ENCODE measurements at regions not wholly inside any gene's neighbourhood (a gene's known extent, or its start where the extent isn't known, plus 50 kb on each side); places are given as distances from the start of the nearest gene placed in this dataset.

DNA sequence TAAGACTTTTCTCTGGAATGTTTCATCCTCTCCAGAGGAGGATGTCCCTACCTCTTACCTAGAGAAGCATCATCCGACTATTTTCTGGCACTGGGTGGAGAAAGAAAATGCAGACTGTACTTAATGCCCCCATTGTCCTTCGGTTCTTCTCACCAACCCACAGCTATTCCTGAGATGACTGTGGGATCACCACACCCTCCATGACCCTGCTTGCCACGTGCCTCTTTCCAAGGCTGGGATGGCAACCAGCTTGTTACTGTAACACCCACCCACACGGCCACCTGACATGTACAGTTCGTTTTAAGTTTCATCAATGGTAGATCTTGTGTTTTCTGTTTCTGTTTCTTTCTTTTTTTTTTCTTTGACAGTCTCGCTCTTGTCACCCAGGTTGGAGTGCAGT, 365.2 kb downstream of the FBXO15 start:
- DNase-seq = no peak

DNA sequence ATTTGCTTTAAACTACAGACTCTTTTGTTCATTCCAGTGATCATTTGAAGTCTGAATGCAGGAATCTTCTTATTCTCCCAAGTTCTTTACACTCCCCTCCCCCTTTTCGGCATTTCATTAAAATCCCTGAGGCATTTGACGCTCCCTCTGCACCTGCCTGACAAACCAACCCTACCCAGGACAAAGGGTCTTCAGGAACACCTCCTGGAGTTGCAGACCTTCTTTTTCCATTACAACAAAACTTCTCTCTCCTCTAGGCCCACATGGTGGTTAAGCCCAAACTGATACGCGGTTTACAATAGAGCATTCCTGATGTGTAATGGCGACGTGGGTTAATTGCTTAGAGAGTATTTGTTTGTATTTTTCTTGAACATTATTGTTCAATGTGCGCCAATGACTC, 367.4 kb downstream of the FBXO15 start:
- DNase-seq = no peak

DNA sequence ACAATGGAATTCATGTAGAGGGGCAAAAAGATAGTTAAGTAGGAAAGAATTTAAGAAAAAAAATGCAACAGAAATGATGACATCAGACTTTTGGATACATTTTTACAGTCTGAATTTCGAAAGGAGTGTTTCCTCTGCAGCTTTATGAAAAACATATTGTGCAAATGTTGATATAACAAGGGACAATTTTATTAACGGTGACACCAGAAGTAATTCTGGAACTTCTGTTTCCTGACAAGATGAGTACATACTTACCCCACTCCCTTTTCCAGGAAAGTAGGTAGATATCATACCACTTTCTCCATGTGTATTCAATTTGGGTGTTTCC, 369.6 kb downstream of the FBXO15 start:
- DNase-seq = no peak

DNA sequence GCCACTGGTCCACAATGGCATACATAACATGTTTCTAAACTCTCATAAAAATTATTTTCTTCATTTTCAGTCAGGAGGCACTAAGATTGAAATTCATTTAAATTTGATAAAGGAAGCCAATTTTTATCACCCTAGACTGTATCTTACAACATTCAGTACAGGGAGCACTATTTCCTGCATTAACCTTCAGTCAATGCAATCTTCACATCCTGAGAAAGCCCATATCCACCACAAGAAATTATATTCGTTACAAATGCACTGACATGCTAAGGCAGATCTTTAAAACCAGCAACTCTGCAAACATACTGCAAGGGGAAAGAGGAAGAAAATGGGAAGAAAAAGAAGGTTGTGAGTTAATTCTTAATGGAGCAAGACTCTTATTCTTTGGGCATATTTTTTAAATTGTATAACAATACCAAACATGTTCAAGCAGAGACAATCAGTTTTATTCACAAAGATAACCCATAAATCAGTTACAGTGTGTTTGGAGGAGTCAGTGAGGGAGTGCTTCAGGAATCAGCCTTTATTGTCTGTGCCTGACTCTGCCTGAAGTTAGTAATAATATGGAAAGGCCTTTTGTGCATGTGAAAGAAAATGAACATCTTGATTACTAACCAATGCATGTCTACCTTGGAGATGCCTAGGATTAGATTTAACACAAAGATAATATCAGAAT, 370.1 kb downstream of the FBXO15 start:
- DNase-seq = no peak

DNA sequence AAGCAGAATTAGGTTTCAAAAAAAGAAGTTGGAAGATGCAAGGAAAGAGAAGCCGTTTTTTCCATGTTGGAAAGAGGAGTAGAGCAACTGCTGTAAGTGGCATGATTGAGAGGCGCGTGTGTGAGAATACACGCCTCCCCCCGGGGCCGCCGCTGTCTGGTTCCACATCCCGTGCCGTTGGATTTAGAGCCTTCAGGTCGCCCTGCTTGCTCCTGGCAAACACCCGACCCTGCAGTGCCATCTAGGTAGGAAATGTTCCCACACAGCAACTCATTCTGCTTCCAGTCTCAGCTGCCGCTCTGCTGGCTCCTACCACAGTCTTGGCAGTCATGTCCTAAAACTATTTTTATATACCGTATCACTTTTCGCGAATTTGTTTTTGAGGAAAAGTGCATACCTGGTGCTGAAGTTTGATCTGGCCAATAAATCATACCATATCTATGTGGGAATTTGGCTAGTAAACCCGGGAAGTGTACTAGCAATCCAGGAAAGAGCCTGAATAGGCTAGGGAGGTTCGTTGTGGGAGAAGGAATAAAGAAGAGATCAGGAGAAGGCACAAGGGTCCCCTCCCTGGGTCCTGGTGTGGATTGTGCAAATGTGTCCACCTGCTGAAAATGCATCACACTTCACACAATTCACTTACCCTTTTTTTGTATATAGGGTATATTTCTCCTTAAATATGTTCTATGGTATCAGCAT, 372.7 kb downstream of the FBXO15 start:
- DNase-seq = no peak

DNA sequence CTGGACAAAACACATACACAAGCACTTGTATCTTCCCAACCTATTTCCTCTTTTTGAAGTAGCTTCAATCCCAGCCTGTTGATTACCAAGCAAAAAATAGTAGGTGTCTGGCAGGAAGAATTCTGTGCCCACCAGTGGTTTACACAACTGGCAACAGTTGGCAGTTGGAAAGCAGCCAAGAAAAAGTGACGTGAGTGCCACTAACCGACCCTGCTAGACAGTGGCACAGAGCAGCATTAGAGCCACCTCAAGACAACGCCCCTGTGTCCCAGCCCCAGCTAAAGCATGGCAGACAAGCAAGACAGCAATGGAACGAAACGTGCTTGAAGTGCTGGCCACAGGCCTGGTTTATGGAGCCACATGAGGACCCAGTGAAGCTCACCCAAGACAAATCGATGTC, 379.6 kb downstream of the FBXO15 start:
- DNase-seq = peak in 2 of 3 experiments; percentile 21 to 71

DNA sequence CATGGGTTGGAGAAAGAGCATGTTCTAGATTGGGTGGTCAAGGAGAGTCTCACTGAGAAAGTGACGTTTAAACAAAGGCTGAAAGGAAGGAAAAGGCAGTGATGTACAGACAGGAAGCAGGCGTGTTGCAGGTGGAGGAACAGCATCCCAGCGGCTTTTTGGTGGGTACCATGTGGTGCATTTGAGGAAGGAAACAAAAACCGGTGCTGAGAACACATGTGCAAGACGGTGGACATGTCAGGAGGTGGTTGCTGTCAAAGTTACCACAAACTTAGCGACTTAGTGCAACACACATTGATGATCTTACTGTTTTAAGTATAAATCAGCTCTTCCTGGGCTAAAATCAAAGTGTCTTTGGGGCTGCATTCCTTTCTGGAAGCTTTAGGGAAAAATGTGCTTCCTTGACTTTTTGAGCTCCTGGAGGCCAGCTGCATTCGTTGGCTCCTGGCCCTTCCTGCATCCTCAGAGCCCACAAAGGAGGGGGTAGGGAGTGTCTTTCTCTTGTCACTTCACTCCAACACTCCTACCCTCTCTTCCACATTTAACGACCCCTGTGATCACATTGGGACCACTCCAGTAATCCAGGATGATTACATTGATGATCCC, 380.6 kb downstream of the FBXO15 start:
- DNase-seq = no peak

DNA sequence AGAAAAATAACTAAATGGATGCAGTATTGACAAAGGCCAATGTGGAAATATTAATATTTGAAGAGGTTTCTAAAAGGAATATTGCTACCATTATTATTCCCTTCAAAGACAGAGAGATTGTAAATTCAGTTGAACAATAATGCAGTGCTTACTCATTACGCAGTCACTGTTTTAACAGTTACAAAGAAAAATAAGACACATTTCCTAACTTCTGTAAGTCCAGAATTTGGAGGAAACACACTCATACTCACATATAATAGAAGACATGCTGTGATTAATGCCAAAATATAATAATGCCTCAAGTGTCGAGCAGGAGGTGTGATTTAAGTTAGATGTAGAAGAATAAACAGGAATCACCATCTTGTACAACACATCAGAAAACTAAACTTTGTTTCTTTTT, 389.2 kb downstream of the FBXO15 start:
- no peak for DNase-seq

DNA sequence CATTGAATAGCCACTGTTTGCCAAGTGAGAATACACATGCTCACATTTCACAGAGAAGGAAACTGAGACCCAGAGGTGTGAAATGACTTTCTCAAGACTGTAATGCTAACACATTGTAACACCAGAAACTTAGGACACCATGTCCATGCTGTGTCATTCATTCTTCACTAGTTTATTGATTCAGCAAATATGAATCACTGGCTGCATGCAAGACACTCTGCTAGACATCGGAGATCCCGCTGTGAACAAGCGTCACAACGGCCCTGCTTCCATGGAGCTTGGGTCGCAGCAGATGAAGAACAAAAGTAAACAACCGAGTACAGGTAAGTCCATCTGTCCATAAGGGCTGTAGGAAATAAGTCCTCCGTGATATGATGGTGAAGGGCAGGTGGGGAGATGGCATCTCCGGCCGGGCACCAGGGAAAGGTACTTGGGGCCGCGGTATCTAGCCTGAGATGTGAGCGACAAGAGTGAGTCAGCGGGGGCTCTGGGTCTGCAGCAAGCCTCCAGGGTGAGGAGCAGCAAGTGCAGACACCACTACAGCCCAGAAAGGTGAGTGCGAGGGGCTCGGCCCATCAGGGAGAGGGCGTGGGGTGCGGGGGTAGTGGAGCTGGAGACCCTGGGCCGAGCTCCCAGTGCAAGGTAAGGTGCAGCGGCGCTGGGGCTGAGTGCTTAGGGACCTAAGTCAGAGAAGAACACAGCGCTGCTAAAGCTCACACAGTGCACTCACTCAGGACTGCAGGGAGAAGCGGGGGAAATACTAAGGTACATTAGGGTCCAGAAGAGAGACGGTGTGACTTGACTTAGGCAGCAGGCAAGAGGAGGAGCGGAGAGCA, 391.2 kb downstream of the FBXO15 start:
- DNase-seq = peak in 2 of 3 experiments; percentile 43 to 72

DNA sequence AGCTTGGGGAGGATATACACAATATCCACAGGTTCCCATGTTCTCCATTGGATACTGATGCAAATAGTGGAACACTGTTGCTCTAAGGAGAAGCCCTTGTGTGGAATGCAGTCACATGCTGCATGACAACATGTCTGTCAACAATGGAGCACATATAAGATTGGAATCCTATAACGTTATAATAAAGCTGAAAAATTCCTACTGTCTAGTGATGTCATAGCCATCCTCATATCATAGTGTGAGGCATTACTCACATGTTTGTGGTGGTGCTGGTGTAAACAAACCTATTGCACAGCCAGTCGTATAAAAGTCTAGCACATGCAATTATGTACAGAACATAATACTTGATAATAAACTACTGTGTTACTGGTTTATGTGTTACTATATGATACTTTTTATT, 394.7 kb downstream of the FBXO15 start:
- no peak for DNase-seq

DNA sequence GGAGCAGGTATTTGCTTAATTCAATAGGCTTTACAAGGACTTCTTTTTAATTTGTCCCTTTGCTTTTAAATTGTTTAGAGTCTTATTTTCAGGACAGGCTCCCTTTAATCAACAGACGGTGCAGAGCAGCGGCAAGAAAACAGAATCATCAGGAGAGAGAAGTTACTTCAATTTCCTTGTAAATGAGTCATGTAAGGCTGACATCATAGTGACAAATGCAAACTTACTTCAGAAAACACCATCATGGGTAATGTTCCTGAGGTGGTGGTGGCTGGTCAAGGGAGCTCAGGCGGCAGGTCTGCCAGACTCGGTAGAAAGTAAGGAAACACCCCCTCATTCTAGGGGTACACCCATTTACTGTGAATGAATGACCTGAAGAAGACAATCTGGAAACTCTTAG, 395.1 kb downstream of the FBXO15 start:
- DNase-seq = no peak

DNA sequence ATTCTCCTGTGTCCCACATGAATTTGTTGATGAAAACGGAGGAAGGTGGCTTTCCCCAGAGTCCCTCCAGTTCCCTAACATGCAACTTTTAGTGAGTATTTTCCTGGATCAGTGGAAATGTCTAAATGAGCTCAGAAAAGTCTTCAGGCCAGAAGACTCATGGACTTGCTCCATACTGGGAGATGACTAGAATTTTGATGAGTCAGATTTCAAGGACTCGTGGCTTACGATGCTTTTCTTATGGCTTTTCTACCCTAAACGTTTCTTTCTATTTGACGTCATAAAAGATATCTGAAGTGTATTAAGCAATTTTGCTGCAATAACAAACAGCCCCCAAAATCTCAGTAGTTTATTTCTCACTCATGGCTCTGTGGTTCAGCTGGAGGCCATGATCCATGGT, 397.6 kb downstream of the FBXO15 start:
- DNase-seq = no peak

DNA sequence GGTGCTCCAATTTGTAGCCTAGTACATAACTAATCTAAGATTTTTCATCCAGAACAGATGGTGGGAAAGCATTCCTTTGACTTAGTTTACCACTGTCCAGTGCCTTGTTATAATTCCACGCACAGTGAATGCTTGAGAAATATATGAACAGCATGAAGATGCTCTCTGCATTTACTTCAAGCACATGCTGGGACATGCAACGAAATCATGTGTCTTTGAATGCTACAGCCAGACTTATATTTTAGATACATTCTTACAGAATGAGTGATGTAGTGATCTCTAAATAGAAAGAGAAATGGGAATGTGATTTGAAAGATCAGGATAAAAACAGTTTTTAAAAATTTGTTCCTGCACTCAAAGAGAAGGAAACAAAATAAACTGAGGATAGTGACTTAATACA, 398.3 kb downstream of the FBXO15 start:
- DNase-seq = no peak

DNA sequence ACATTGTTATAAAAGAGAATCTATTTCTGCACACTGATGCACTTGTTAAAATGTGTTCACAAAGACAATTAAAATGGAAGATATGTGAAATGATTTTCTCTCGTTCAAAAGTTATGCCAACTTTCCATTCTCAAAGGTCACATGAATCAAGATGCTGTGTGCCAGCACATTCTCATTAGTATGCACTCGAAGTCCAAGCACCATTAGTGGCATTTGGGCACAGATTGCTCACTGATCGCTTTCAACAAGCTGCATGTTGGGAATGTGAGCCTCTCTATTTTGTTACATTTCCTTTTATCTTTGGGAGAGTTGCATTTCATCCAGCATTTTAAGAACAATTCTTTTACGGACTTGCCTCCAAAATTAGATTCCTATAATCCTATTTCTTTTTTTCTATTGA, 398.9 kb downstream of the FBXO15 start:
- DNase-seq = no peak

DNA sequence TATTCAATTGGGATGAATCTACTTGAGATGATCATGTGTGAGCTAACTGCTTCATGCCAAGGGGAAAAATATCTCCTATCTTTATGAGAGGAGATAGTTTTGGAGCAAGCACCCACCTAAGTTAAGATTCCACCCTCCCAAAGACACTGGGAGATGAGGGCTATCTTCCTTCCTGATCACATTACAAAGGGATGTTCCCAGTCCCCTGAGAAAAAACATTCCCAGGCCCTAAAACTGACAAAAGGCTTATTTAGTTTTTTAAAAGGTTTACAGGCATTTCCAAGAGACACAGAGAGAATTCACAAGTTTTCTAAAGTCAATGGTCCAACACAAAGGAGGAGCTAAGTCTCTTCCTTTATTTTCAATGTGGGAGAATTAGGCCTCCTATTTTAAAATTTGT, 401.5 kb downstream of the FBXO15 start:
- DNase-seq = no peak

DNA sequence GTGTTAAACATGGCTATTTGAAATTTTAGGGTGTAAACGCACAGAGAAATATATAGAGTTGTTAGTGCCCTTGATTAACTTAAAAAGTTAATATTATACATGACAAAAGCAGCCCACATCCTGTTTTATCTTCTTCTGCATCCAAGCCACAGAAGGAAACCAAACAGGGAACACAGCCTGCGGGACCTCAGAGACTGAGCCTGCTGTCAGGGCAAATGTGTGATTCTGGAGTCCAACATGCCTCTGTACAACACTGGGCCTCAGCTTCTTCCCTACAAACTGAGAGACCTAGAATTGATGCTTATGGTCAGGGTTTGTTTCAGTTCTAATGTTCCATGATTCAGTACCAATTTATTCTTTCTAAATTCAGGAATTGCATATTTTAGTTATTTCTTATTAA, 404.7 kb downstream of the FBXO15 start:
- no peak for DNase-seq

DNA sequence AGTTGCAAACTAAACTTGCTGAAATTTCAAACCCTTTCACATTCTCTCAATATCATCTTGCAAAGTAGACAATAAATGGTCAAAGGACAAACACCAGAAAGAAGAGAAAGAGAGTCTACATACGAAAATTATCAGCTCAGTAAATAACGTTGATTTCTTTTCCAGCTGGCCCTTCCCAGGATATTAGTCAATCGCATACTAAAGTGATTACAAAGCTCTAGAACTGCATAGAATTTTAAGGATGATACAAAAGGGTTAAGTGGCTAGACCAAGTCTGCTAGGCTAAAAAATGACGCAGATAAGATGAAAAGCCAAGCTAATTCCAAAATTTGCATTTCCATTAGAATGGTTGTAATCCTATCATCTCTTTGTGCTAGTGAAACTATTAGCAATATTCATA, 405.7 kb downstream of the FBXO15 start:
- no peak for DNase-seq

DNA sequence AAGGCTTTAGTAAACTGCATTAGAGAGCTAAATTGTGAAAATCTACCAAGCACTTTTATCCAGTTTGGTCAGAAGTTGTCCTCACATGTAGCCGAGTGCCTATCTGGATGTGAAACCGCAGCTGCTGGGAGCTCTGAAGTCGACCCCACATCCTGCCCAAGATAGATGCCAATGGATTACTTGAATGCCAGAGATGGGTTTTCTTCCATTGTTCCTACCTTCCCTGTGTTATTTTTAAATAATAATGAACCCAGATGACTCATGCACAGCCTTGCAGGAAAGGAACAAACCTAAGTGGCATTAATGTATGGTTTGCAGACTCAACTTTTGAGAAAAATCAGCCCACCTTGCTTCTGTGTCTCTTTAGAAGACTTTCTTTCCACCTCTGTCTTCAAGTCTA, 408.5 kb downstream of the FBXO15 start:
- no peak for DNase-seq

DNA sequence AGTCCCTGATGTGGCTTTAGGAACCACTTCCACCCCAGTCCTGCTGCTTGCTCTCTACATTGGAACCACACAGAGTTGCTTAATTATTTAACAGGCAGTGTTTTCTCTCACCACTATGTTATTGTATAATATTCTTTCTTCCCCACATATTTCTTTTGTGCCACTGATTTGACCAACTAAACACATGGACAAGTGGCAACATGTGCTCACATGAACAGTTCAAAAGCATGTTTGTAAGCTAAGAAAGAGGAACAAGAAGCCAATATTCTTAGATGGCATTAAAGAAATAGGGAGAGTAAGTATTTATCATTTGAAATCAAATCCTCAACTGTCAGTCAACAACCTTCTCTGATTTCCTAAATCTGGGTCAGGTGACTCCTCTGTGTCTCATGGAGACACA, 409.6 kb downstream of the FBXO15 start:
- DNase-seq = no peak

DNA sequence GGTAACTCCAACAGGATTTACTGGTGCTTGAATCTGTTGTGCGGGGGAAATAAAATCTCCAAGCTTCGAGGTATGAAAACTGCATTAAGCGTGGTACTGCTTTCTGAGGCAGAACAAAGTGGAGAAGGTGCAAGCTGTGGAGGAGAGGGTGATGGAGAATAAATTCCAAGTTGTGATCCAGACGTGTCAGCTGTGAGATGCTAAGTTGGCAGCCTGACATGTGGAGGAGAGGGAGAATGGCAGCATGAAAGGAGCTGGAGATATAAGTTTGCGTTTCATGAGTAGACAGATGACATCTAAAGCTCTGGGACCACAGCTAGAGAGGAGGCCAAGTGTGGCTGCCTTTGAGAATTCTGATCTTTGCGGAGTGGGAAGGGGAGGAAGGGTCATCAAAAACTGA, 411.8 kb downstream of the FBXO15 start:
- DNase-seq = no peak

DNA sequence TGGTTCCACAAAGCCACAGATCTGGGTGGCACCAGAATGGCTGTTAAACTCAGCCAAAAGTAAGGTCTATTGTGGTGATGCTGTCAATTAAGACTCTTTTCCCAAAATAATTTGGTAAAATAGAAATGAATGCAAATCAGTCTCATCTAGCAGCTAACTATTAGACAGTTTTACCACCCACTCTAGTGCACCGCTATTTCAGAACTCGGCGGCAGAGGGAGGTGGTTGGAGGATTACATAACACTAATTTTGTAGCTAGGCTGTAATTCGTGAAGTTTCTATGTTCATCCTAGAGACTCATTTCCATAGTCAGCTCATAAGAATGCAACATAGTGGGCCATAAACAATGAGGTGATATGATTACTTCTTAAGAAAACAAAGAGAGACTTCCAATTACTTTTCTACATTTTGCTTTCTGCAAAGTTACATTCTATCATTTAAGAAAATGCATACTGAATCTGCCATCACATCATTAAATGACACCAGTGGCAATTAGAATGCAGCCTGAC, 413.8 kb downstream of the FBXO15 start:
- DNase-seq = no peak

DNA sequence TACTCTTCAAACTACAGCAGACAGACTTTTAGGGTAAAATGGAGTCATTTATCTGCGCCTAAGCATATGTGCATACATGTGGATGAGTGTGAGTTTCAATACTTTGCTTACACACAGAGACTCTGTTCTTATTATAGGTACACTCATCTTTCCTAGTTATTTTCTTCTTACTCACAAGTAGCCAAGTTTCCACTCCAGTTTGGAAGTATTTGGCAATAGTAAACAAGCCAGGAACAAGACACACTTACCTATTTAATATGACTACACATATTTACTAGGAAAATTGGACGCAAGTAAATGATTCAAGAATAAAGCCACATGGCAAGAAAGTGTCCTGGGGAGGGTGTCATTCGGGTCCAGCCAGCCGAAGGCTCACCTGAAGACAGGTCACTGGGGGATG, 414.3 kb downstream of the FBXO15 start:
- DNase-seq = no peak

DNA sequence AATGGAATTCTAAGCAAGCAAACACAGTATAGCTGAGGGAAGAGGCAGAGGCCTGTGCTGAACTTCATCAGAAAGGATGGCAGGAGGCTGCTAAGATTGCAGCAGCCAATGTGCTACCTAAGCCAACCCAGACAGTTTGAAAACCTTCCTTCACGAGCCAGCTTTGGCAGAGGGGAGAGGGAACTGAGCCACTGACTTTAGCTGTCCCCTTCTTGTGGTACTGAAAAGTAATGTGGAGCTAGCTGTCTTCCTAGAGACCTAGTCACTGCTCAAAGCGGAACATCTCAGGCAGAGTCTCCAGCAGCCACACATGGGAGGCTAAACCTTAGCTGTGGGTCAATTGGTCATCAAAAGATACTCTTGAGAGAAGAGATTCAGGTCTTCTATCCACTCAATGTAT, 419.0 kb downstream of the FBXO15 start:
- DNase-seq = no peak

DNA sequence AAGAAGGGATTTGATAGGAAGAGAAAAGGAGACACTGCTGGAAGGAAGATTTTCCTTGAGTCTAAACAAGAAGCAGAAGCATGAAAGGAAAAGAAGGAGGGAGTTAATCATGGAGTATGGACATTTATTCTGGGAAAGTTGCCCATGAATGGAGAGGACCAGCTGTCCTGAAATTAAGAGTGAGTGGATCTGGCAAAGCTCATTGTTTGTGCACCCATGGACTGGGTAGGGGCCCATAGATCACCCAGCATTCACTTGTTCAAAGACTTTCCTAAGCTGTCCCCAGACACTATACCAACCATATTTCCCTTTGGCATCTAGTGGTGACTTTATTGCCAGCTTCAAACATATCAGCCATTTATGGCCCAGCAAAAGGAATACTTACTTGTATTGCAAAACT, 422.7 kb downstream of the FBXO15 start:
- DNase-seq = no peak
